ENCODE measurements at regions not wholly inside any gene's neighbourhood (a gene's known extent, or its start where the extent isn't known, plus 50 kb on each side); places are given as distances from the start of the nearest gene placed in this dataset.

DNA sequence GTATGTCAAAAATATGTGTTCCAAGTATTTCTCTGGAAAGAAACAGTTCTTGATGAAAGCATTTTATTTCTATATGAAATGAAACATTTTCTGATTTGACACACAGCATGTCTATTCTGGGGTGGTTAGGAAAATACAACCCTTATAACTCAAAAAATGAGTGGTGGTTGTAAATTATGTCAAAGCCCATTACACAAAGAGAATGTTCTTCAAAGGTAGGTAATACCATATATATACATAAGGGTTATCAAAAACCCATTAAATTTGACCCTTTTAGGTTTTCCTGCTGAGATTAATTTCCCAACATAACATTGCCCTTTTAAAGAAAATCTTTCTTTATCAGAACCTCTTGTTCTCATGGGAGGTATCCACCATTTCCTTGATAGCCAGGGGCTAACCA, 420.5 kb upstream of the TECRL start:
- no peak overlapping the region for H3K27ac Mint-ChIP-seq
- no peaks in the 10 kb centered on the region for H3K27me3 Mint-ChIP-seq
- H3K9me3 Mint-ChIP-seq: peaks cover 6 to 21% (median 13%) of the 10 kb centered on the region in 3 donors
- no peaks in the 10 kb centered on the region for H3K36me3 Mint-ChIP-seq
- H3K4me1 Mint-ChIP-seq: no peaks in the 10 kb centered on the region
- Histone ChIP-seq H3K4me3 (ENCODE audit: control insufficient read depth in 1 of 2, extremely low read depth in 1 of 2, low read length in 1 of 2) (no peak overlapping the region), H3K9me3 (no peaks in the 10 kb centered on the region), H3K27me3 (replicated peaks in 1 of 2; ENCODE audit: control insufficient read depth in 2 of 2, extremely low read depth in 1 of 2, insufficient read depth in 2 of 2, low read length in 1 of 2) (no peaks in the 10 kb centered on the region), H3K4me1 (ENCODE audit: control insufficient read depth in 1 of 2, extremely low read depth in 1 of 2, insufficient read depth in 2 of 2, low read length in 2 of 2) (no peaks in the 10 kb centered on the region), H3K36me3 (ENCODE audit: control insufficient read depth in 2 of 2, extremely low read depth in 1 of 2, insufficient read depth in 1 of 2, low read length in 1 of 2) (no peaks in the 10 kb centered on the region), H3K27ac (ENCODE audit: low read length) (no peak overlapping the region)
- POLR2A ChIA-PET: no interaction called here
- CTCF ChIA-PET: no interaction called here
- no peak for DNase-seq
- no peak overlapping the region for H3K4me3 Mint-ChIP-seq
- no peak for ATAC-seq (replicated peaks in 1 of 4)

DNA sequence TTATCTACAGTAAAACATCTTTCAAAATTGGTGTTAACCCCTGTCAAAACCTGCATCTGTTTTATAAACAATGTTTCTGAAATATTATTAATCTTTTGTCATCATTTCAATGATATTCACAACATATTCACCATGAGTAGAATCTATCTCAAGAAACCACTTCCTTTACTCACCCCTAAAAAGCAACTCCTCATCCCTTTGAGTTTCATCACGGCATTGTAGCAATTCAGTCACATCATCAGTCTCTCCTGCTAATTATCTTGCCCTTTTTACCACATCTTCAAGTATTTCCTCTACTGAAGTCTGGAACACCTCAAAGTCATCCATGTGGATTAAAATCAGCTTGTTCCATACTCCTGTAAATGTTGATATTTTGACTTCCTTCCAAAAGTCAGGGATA, 415.3 kb upstream of the TECRL start:
- ATAC-seq (replicated peaks in 1 of 4): no peak
- no peak for DNase-seq
- ChIA-PET POLR2A (no interaction called here), CTCF (no interaction called here)
- H3K36me3 Mint-ChIP-seq: no peaks in the 10 kb centered on the region
- H3K4me3 ChIP-seq (ENCODE audit: control insufficient read depth in 1 of 2, extremely low read depth in 1 of 2, low read length in 1 of 2): no peak overlapping the region
- no peaks in the 10 kb centered on the region for H3K27me3 Mint-ChIP-seq
- no peaks in the 10 kb centered on the region for H3K4me1 ChIP-seq (ENCODE audit: control insufficient read depth in 1 of 2, extremely low read depth in 1 of 2, insufficient read depth in 2 of 2, low read length in 2 of 2)
- 17% methylated on average over 1 of the region's 1 CpG for WGBS (ENCODE audit: insufficient coverage)
- H3K9me3 ChIP-seq: no peaks in the 10 kb centered on the region
- H3K4me1 Mint-ChIP-seq: no peaks in the 10 kb centered on the region
- H3K4me3 Mint-ChIP-seq: no peak overlapping the region
- H3K27ac ChIP-seq (ENCODE audit: low read length): no peak overlapping the region
- peaks cover 0 to 4% (median 3%) of the 10 kb centered on the region in 3 donors for H3K9me3 Mint-ChIP-seq
- H3K27me3 ChIP-seq (replicated peaks in 1 of 2; ENCODE audit: control insufficient read depth in 2 of 2, extremely low read depth in 1 of 2, insufficient read depth in 2 of 2, low read length in 1 of 2): no peaks in the 10 kb centered on the region
- no peaks in the 10 kb centered on the region for H3K36me3 ChIP-seq (ENCODE audit: control insufficient read depth in 2 of 2, extremely low read depth in 1 of 2, insufficient read depth in 1 of 2, low read length in 1 of 2)
- no peak overlapping the region for H3K27ac Mint-ChIP-seq

DNA sequence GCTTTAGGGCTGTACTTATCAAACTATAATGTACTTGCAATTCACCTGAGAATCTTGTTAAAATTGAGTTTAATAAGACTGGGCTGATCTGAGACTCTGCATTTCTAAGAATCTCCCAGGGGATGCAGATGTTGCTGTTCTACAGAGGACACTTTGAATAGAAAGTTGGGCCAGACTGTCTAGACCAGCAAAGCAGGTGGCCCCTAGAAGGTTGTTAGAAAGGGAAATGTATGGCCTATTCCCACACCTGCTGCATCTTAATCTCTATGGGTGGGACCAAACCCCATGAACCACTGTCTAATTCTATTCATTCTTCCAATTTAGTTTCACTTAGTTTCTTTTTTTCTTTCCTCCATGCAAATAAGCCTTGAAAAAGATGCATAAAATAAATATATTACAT, 413.2 kb upstream of the TECRL start:
- H3K27ac Mint-ChIP-seq: no peak overlapping the region
- Histone ChIP-seq H3K4me3 (ENCODE audit: control insufficient read depth in 1 of 2, extremely low read depth in 1 of 2, low read length in 1 of 2) (no peak overlapping the region), H3K36me3 (ENCODE audit: control insufficient read depth in 2 of 2, extremely low read depth in 1 of 2, insufficient read depth in 1 of 2, low read length in 1 of 2) (no peaks in the 10 kb centered on the region), H3K4me1 (ENCODE audit: control insufficient read depth in 1 of 2, extremely low read depth in 1 of 2, insufficient read depth in 2 of 2, low read length in 2 of 2) (no peaks in the 10 kb centered on the region), H3K27me3 (replicated peaks in 1 of 2; ENCODE audit: control insufficient read depth in 2 of 2, extremely low read depth in 1 of 2, insufficient read depth in 2 of 2, low read length in 1 of 2) (no peaks in the 10 kb centered on the region), H3K27ac (ENCODE audit: low read length) (no peak overlapping the region), H3K9me3 (no peaks in the 10 kb centered on the region)
- H3K4me3 Mint-ChIP-seq: no peak overlapping the region
- DNase-seq (no peak), ATAC-seq (replicated peaks in 1 of 4) (no peak)
- CTCF ChIA-PET: no interaction called here
- POLR2A ChIA-PET: no interaction called here
- H3K9me3 Mint-ChIP-seq: peaks cover 3 to 9% (median 4%) of the 10 kb centered on the region in 3 donors
- no peaks in the 10 kb centered on the region for H3K4me1 Mint-ChIP-seq
- H3K27me3 Mint-ChIP-seq: no peaks in the 10 kb centered on the region
- no peaks in the 10 kb centered on the region for H3K36me3 Mint-ChIP-seq

DNA sequence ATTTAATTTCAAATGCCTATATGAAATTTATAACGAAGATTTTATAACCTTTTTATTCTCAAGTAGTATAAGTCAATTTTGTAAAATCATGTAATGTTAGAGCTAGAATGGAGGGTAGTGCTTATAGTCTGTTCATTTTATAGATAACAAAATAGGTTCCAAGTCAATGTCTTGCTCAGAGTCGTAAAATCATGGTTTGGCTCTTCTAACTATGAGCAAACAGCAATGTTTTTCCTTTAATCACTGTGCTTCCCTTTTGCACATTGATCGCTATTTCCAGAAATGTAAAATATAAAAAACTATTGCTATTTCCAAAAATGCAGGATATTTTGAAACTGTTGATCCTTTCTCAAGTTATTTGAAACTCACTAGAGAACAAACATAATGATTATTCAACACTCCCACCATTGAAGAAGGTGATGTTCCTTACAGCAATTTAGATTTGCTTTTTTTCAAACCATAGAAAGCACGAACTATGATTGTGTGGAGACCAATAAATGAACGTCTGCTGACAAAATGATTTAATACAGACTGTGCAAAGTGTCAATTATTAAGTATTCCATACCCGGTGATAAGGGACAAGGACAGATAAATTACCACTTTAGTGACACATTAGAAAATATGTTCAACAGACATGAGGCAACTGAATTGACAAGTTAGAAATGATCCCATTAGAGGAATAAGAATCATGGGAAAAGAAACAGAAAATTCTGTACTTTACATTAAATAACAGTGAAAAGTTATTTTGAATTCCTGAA, 412.1 kb upstream of the TECRL start:
- Mint-ChIP-seq H3K4me1 (no peaks in the 10 kb centered on the region), H3K4me3 (no peak overlapping the region), H3K36me3 (no peaks in the 10 kb centered on the region), H3K27me3 (no peaks in the 10 kb centered on the region), H3K9me3 (peaks cover 3 to 13% (median 8%) of the 10 kb centered on the region in 3 donors), H3K27ac (no peak overlapping the region)
- WGBS (ENCODE audit: insufficient coverage): no CpG with 5 or more reads among the region's 6 CpGs
- Histone ChIP-seq H3K27ac (ENCODE audit: low read length) (no peak overlapping the region), H3K9me3 (no peaks in the 10 kb centered on the region), H3K27me3 (replicated peaks in 1 of 2; ENCODE audit: control insufficient read depth in 2 of 2, extremely low read depth in 1 of 2, insufficient read depth in 2 of 2, low read length in 1 of 2) (no peaks in the 10 kb centered on the region), H3K4me1 (ENCODE audit: control insufficient read depth in 1 of 2, extremely low read depth in 1 of 2, insufficient read depth in 2 of 2, low read length in 2 of 2) (no peaks in the 10 kb centered on the region), H3K4me3 (ENCODE audit: control insufficient read depth in 1 of 2, extremely low read depth in 1 of 2, low read length in 1 of 2) (no peak overlapping the region), H3K36me3 (ENCODE audit: control insufficient read depth in 2 of 2, extremely low read depth in 1 of 2, insufficient read depth in 1 of 2, low read length in 1 of 2) (no peaks in the 10 kb centered on the region)
- POLR2A ChIA-PET: no interaction called here
- DNase-seq (no peak), ATAC-seq (replicated peaks in 1 of 4) (no peak)
- CTCF ChIA-PET: no interaction called here

DNA sequence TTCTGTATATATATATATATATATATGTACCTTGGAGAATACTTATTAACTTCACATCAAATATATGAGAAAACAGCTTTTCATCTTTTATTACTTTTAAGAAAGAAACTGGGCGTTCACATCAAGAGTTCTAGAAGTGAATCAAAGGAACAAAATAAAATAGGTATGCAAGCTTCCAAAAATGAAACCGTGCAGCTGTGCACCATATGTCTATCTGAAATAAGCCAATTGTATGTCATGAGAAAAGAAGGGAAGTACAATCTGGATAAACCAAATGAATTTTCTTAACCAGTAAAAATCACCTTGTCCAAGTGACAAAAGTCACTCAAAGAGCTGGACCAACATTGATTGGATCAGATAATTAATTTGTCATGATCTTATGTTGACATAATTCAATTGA, 405.4 kb upstream of the TECRL start:
- Histone ChIP-seq H3K9me3 (no peaks in the 10 kb centered on the region), H3K36me3 (ENCODE audit: control insufficient read depth in 2 of 2, extremely low read depth in 1 of 2, insufficient read depth in 1 of 2, low read length in 1 of 2) (no peaks in the 10 kb centered on the region), H3K4me1 (ENCODE audit: control insufficient read depth in 1 of 2, extremely low read depth in 1 of 2, insufficient read depth in 2 of 2, low read length in 2 of 2) (no peaks in the 10 kb centered on the region), H3K27ac (ENCODE audit: low read length) (no peak overlapping the region), H3K4me3 (ENCODE audit: control insufficient read depth in 1 of 2, extremely low read depth in 1 of 2, low read length in 1 of 2) (no peak overlapping the region), H3K27me3 (replicated peaks in 1 of 2; ENCODE audit: control insufficient read depth in 2 of 2, extremely low read depth in 1 of 2, insufficient read depth in 2 of 2, low read length in 1 of 2) (no peaks in the 10 kb centered on the region)
- no peaks in the 10 kb centered on the region for H3K4me1 Mint-ChIP-seq
- H3K9me3 Mint-ChIP-seq: peaks cover 0 to 13% (median 9%) of the 10 kb centered on the region in 3 donors
- no CpG with 5 or more reads among the region's 2 CpGs for WGBS (ENCODE audit: insufficient coverage)
- ChIA-PET CTCF (no interaction called here), POLR2A (no interaction called here)
- no peak for DNase-seq
- no peak overlapping the region for H3K27ac Mint-ChIP-seq
- no peak overlapping the region for H3K4me3 Mint-ChIP-seq
- no peak for ATAC-seq (replicated peaks in 1 of 4)
- H3K27me3 Mint-ChIP-seq: no peaks in the 10 kb centered on the region
- no peaks in the 10 kb centered on the region for H3K36me3 Mint-ChIP-seq

DNA sequence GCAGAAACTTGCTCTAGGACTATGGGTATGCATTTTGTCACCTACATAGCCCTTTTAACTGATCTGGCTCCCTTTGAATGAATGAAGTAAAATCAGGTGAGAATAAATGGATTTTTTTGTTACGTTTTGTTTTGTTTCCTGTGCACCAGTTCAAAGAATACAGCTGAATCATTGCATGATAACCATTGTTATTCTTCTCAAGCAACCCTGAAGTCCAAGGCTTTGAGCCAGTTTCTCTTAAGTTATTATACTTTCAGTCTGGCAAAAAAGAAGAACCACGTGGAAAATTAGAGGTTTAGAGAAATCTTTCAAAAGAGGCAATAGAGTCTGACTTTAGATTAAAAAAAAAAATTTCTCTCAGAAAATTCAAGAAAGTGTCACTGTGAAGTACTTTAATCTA, 398.6 kb upstream of the TECRL start:
- H3K27ac Mint-ChIP-seq: no peak overlapping the region
- no CpG with 5 or more reads among the region's 2 CpGs for WGBS (ENCODE audit: insufficient coverage)
- DNase-seq (no peak), ATAC-seq (replicated peaks in 1 of 4) (no peak)
- H3K36me3 Mint-ChIP-seq: no peaks in the 10 kb centered on the region
- Histone ChIP-seq H3K4me3 (ENCODE audit: control insufficient read depth in 1 of 2, extremely low read depth in 1 of 2, low read length in 1 of 2) (no peak overlapping the region), H3K9me3 (no peaks in the 10 kb centered on the region), H3K4me1 (ENCODE audit: control insufficient read depth in 1 of 2, extremely low read depth in 1 of 2, insufficient read depth in 2 of 2, low read length in 2 of 2) (no peaks in the 10 kb centered on the region), H3K27ac (ENCODE audit: low read length) (no peak overlapping the region), H3K27me3 (replicated peaks in 1 of 2; ENCODE audit: control insufficient read depth in 2 of 2, extremely low read depth in 1 of 2, insufficient read depth in 2 of 2, low read length in 1 of 2) (no peaks in the 10 kb centered on the region), H3K36me3 (ENCODE audit: control insufficient read depth in 2 of 2, extremely low read depth in 1 of 2, insufficient read depth in 1 of 2, low read length in 1 of 2) (no peaks in the 10 kb centered on the region)
- ChIA-PET POLR2A (no interaction called here), CTCF (no interaction called here)
- H3K4me3 Mint-ChIP-seq: no peak overlapping the region
- H3K4me1 Mint-ChIP-seq: no peaks in the 10 kb centered on the region
- no peaks in the 10 kb centered on the region for H3K27me3 Mint-ChIP-seq
- H3K9me3 Mint-ChIP-seq: peaks cover 7 to 12% (median 7%) of the 10 kb centered on the region in 3 donors

DNA sequence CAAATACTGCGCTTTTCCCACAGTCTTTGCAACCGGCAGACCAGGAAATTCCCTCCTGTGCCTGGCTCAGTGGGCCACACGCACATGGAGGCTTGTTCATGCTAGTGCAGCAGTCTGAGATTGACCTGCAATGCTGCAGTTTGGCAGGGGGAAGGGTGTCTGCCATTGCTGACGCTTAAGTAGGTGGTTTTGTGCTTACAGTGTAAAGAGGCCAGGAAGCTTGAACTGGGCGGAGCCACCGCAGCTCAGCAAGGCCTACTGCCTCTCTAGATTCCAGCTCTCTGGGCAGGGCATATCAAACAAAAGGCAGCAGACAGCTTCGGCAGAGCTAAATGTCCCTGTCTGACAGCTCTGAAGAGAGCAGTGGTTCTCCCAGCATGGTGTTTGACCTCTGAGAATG, 390.5 kb upstream of the TECRL start:
- Mint-ChIP-seq H3K27me3 (no peaks in the 10 kb centered on the region), H3K27ac (no peak overlapping the region), H3K4me3 (no peak overlapping the region), H3K9me3 (peaks cover 6 to 14% (median 7%) of the 10 kb centered on the region in 3 donors), H3K4me1 (no peaks in the 10 kb centered on the region), H3K36me3 (no peaks in the 10 kb centered on the region)
- H3K27ac ChIP-seq (ENCODE audit: low read length): no peak overlapping the region
- ChIA-PET POLR2A (no interaction called here), CTCF (no interaction called here)
- WGBS (ENCODE audit: insufficient coverage): 85% methylated on average over 7 of the region's 7 CpGs
- ATAC-seq (replicated peaks in 1 of 4) (no peak), DNase-seq (no peak)
- peaks cover 0 to 2% of the 10 kb centered on the region in 2 experiments for H3K27me3 ChIP-seq (replicated peaks in 1 of 2; ENCODE audit: control insufficient read depth in 2 of 2, extremely low read depth in 1 of 2, insufficient read depth in 2 of 2, low read length in 1 of 2)
- H3K9me3 ChIP-seq: no peaks in the 10 kb centered on the region
- no peaks in the 10 kb centered on the region for H3K4me1 ChIP-seq (ENCODE audit: control insufficient read depth in 1 of 2, extremely low read depth in 1 of 2, insufficient read depth in 2 of 2, low read length in 2 of 2)
- H3K36me3 ChIP-seq (ENCODE audit: control insufficient read depth in 2 of 2, extremely low read depth in 1 of 2, insufficient read depth in 1 of 2, low read length in 1 of 2): no peaks in the 10 kb centered on the region
- H3K4me3 ChIP-seq (ENCODE audit: control insufficient read depth in 1 of 2, extremely low read depth in 1 of 2, low read length in 1 of 2): no peak overlapping the region
